SU-DHL-6 (cell line): ENCODE measurements at regions not wholly inside any gene's neighbourhood (a gene's known extent, or its start where the extent isn't known, plus 50 kb on each side); places are given as distances from the start of the nearest gene placed in this dataset.
"Not testable (repeated sequence)": the region's sequence is repeated elsewhere in the genome, so short reads cannot be mapped to it uniquely, and the experiment has no call there.

Source experiments
- CTCF ChIP-seq: fragments of 200-600 bp; sonication (generic); IDR thresholded peaks from one replicate; pipeline ENCODE4 v1.5.1; 2017; ENCODE audit warnings: antibody characterized with exemption, mild to moderate bottlenecking, low read length, moderate library complexity; ENCODE audit not compliant: insufficient read depth, poor library complexity, severe bottlenecking
- EZH2phosphoT487 ChIP-seq: fragments of 200-600 bp; sonication (generic), shearing (Covaris generic); conservative IDR thresholded peaks from 2 replicates; pipeline ENCODE4 v1.6.1; 2018; ENCODE audit warnings: mild to moderate bottlenecking, antibody characterized with exemption, low read length, moderate library complexity, mixed read lengths

- not testable (repeated sequence) for TF ChIP-seq CTCF, EZH2phosphoT487
Measured at GRCh38 chr2:89318990-89319389, 627.5 kb downstream of the RPIA start.
